ENCODE measurements at regions not wholly inside any gene's neighbourhood (a gene's known extent, or its start where the extent isn't known, plus 50 kb on each side); places are given as distances from the start of the nearest gene placed in this dataset.
"Not testable (repeated sequence)": the region's sequence is repeated elsewhere in the genome, so short reads cannot be mapped to it uniquely, and the experiment has no call there.

- Histone ChIP-seq H3K4me3 (no peak overlapping the region), H3K27ac (no peak overlapping the region)
- no peak for TF ChIP-seq CTCF (IDR thresholded peaks at IDR 0.05)
- DNase-seq (ENCODE audit: low spot score): no peak
Observed at GRCh38 chr12:91884230-91884629, 261.4 kb downstream of the BTG1 start.

- Histone ChIP-seq H3K4me3 (no peak overlapping the region), H3K27ac (no peak overlapping the region)
- no peak for TF ChIP-seq CTCF (IDR thresholded peaks at IDR 0.05)
- no peak for DNase-seq (ENCODE audit: low spot score)
Observed at GRCh38 chr12:91883811-91884210, 261.8 kb downstream of the BTG1 start.

- Histone ChIP-seq H3K27ac (no peak overlapping the region), H3K4me3 (no peak overlapping the region)
- no peak for DNase-seq (ENCODE audit: low spot score)
- no peak for TF ChIP-seq CTCF (IDR thresholded peaks at IDR 0.05)
Observed at GRCh38 chr12:91882910-91883309, 262.7 kb downstream of the BTG1 start.

- DNase-seq (ENCODE audit: low spot score): no peak
- TF ChIP-seq CTCF (IDR thresholded peaks at IDR 0.05): no peak
- Histone ChIP-seq H3K4me3 (no peak overlapping the region), H3K27ac (no peak overlapping the region)
Observed at GRCh38 chr12:91880528-91880927, 265.1 kb downstream of the BTG1 start.

- no peak overlapping the region for H3K27ac ChIP-seq
- TF ChIP-seq CTCF (IDR thresholded peaks at IDR 0.05): no peak
- DNase-seq (ENCODE audit: low spot score): no peak
Observed at GRCh38 chr12:91877456-91878235, 268.0 kb downstream of the BTG1 start.

GRCh38 chr12:91877022-91877421 lies 268.6 kb downstream of the BTG1 start:
- peak overlapping the region in 1 of 2 donors; percentile 36 for H3K27ac ChIP-seq
- no peak overlapping the region for H3K4me3 ChIP-seq
- TF ChIP-seq CTCF (IDR thresholded peaks at IDR 0.05): no peak
- no peak for DNase-seq (ENCODE audit: low spot score)

More at GRCh38 chr12:91877456-91878235, 268.0 kb downstream of the BTG1 start:
- no peak overlapping the region for H3K4me3 ChIP-seq

GRCh38 chr12:91875671-91876070 lies 270.0 kb downstream of the BTG1 start:
- H3K27ac ChIP-seq; DNase-seq (ENCODE audit: low spot score); H3K4me3 ChIP-seq: not testable (repeated sequence)
